ENCODE measurements at regions not wholly inside any gene's neighbourhood (a gene's known extent, or its start where the extent isn't known, plus 50 kb on each side); places are given as distances from the start of the nearest gene placed in this dataset.
"Not testable (repeated sequence)": the region's sequence is repeated elsewhere in the genome, so short reads cannot be mapped to it uniquely, and the experiment has no call there.

DNA sequence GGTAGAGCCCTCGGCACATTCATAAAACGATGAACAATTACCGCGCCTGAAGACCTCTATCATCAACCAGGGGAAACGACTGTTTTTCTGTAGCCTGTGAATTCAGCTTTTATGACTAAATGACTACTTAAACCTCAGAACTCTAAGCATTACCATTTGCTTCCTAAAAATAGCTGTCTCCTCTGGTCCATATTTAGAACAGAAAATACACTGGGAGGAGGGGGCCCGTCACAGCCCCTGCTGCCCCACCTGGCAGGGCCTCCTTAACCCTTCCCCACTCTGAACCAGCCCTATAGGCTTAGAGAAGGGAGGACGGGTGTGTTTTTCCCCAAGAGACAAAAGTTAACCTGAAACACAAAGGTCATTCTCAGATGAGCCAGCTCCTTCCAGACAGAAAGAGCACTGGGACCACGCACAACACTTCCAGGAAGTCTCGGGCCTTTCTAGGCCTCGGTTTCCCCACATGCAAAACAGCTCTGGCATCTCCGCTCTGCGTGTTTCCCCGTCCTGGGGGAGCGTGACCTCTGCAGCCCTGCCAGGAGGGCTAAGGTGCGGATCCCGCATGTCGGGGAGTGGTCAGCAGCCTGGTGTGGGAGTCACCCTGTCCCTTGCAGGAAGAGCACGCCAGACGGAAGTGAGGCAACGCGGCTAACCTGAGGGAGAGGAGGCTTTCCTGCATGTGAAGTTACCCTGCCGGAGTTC, 193.9 kb downstream of the DLL1 start:
- DNase-seq (ENCODE audit: low spot score) = no peak

DNA sequence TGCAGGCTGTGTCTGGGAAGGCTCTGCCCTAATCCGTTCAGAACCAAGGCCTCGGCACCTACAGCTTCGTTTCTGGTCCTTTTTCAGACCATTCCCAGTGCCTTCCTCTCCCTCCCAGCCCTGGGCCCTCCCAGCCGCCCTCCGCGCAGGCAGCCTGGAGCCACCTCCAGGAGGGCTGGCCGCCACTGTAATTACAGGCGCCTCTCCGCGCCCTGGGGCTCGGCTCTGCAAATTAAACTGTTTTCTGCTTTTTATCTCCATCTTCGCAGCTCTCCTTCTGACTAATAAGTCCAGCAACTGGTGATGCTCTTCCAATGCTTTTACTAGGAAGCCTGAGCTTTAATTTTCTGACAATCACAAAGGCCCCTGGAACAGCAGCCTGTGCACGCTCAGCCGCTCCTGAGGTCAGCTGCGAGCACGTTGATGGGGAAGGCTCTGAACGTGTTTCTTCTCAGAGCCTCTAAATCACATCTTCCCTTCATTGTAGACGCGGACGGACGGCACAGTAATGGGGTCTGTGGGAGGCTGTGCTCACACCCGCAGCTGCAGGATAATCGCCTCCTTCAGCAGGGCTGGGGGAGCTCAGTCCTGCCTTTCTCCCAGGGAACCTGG, 194.6 kb downstream of the DLL1 start:
- DNase-seq (ENCODE audit: low spot score) = no peak

DNA sequence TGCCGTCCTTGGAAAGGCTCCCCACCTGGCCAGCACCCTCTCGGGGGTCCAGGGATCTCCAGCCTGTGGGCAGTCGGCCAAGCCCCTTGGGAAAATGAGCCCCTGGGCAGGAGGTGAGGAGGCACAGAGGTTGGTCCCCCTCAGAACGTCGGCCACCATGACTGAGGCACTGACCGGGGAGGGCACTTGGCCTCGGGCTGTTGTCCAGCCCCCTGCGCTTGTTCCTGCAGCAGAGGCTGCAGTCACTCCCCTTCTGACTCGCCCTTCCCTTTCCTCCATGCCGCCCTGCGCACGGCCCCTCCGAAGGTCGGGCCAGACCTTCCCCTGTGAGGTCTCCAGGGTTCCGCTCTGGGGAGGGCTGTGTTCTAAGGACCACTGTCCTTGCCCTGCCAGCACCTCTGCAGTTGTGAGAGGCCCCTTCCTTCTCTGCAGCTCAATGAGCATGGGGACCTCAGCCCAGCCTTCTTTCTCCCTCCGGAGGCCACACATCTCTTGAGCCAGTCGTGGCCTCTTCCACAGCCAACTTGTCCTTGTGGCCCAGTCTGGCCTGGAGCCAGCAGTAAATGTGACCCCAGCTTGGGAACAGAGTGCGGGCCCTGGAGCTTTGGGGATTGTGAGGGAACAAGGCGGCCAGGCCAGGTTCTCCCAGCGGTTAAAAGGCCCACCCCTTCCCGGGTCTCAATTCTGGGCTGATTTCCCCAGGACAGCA, 195.5 kb downstream of the DLL1 start:
- no peak for DNase-seq (ENCODE audit: low spot score)

DNA sequence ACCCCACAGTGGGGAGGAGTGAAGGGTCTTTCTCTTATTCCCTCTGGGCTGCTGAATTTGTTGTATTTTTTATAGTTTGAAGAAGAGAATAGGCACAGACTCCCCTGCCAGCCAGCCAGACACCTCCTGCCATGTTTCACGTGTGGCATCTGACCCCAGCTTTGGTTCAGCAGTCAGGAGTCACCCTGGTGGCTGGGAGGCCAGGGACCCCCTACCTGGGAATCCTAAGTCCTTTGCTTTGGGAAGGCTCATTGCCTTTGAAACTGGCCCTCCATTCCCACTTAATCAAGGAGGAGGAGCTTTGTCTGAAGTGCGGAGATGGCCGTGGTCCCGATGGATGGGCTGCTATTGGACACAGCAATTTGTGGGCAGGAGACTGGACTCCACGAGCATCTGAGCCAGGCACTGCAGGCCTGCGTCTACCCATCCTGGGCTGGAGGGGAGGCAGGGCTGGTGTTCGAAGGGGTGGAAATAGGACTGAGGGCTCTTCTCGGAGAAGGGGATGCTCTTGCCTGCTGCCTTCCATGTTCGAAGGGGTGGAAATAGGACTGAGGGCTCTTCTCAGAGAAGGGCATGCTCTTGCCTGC, 196.1 kb downstream of the DLL1 start:
- no peak for DNase-seq (ENCODE audit: low spot score)

DNA sequence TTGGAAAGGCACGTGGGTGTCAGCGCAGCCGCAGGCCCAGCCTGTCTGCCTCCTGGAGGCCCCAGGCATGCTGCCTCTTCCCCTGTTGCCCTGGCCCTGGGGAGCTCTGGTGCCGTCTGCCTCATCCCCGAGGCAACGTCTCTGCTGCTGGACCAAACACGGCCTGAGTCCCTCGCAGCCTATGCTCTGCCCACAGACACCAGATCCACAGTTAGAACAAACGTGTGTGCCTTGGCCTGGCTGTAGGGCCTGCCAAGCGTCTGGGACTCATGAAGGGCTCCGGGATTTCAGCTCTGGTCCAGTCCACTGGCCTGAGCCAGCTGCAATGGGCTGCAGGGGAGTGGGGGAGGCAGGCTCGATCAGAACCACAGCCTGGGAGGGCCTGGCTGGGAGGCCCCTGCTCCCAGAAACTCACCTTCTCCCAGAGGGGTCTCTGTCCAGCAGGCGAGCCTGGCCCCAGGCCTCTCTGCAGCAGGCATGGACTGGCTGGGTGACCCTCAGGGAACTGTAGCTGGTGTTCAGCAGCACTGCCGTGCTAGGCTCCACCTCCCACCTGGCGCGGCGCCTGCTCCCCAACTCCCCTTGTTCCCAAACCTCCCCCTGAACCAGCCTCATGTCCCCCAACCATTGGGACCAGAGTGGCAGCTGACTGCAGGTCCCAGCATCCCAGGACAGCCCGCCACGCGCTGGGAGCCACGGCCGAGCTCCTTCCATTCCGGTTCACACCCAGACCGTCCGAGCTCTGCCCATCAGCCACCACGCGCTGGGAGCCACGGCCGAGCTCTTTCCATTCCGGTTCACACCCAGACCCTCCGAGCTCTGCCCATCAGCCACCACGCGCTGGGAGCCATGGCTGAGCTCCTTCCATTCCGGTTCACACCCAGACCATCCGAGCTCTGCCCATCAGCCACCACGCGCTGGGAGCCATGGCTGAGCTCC, 197.0 kb downstream of the DLL1 start:
- DNase-seq (ENCODE audit: low spot score) = no peak

DNA sequence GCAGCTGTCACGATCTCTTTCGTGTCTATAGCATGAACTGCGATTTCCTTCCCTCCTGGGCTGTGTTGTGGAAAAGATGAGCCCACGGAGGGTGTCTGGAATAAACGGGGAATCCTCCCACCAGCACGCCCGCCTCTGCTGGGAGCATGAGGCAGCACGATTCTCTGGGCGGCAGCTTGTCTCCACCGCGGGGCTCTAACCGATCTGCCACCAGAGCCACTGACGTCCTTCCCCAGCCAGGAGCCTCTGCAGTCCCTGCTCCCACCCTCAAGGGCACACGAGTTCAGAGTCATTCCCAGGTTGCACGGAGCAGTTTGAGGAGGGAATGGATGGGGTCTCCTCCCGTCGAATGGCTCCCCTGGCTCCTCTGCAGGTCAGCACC, 197.6 kb downstream of the DLL1 start:
- no peak for DNase-seq (ENCODE audit: low spot score)

DNA sequence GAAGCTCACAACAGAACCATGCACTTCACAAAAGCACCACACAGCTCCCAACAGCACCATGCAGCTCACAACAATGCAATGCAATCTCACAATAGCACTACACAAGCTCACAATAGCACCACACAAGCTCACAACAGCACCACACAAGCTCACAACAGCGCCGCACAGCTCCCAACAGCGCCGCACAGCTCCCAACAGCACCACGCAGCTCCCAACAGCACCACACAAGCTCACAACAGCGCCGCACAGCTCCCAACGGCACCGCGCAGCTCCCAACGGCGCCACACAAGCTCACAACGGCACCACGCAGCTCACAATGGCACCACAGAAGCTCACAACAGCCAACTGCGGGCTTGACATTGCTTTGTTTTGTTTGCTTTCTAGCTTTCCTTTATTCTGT, 198.1 kb downstream of the DLL1 start:
- DNase-seq (ENCODE audit: low spot score) = no peak

DNA sequence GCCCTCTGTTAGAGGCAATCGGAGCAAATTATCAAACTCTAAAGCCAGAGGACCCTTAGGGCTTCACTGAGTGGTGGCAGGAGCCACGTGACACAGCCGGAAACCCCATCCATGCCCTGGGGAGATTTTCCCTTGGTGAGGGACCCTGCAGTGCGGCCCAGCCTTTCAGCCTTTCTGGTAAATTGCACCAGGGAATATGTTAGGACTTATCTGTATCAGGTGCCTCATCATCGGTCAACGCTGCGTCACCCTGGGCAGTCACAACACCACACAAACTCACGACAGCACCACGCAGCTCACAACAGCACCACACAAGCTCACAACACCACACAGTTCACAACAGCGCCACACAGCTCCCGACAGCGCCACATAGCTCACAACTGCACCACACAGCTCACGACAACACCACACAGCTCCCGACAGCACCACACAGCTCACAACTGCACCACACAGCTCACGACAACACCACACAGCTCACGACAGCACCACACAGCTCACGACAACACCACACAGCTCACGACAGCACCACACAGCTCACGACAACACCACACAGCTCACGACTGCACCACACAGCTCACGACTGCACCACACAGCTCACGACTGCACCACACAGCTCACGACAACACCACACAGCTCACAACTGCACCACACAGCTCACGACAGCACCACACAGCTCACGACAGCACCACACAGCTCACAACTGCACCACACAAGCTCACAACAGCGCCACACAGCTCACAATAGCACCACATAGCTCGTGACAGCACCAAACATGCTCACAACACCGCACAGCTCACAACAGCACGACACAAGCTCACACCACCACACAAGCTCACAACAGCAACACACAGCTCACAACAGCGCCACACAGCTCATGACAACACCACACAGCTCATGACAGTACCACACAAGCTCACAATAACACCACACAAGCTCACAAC, 199.0 kb downstream of the DLL1 start:
- DNase-seq (ENCODE audit: low spot score) = no peak

DNA sequence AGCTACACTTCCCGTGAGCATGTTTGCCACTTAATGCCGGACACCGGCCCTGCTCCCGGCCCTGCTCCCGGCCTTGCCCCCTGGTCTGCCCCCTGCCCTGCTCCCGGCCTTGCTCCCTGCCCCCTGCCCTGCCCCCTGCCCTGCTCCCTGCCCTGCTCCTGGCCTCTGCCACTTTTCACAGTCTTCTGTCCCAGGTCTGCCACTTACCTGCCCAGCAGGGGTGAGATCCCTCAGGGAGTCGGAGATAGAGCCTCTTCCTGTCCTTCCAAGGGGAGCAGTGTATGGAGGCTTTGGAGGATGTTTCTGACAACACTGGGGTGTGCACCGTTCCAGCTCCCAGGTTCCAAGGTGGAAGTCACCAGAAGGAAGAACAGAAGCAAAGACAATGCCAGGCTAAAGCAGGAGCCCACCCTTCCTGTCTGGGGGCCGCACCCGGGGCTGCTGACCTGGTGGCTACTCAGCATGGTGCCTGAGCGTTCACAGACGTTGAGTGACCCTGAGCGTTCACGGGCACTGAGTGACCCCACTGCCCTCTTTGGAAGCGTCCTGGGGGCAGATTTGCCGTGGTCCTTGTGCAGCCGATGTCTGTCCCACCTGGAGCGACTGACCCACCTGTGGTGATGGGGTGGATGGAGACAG, 199.8 kb downstream of the DLL1 start:
- no peak for DNase-seq (ENCODE audit: low spot score)

DNA sequence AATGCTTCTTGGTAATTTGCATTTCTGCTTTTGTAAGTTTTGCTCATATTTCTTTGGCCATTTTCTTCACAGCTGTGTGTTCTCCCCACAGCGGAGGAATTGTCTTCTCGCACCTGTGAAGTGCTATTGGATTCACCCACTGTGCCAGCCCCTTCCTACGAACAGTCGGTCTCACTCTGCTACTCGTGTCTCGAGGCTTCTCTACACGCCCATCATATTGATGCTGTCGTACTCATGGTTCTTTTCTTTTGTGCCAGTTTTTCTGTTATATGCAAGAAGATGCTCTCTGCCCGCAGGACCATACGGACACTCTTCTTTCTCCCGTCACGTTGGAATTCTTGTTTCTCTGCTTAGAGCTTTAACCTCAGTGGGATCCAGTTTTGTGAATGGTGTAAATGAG, 200.3 kb downstream of the DLL1 start:
- no peak for DNase-seq (ENCODE audit: low spot score)

DNA sequence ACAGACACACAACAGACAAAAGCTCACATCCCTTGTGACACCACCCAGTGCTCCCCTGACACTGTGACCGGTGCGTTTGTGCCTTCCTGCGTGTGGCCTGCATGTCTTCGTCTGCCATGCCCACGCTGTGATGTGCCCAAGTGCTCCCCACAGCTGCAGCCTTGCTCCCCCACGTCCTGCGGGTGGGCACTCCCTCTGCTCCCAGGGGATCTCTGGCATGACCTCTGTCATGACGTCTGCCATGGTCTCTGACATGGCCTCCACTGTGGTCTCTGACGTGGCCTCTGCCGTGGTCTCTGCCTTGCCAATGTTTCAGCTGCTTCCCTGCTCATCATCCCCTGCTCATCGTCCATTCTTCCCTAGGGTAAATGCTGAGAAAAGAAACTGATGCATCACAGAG, 200.9 kb downstream of the DLL1 start:
- DNase-seq (ENCODE audit: low spot score) = no peak

DNA sequence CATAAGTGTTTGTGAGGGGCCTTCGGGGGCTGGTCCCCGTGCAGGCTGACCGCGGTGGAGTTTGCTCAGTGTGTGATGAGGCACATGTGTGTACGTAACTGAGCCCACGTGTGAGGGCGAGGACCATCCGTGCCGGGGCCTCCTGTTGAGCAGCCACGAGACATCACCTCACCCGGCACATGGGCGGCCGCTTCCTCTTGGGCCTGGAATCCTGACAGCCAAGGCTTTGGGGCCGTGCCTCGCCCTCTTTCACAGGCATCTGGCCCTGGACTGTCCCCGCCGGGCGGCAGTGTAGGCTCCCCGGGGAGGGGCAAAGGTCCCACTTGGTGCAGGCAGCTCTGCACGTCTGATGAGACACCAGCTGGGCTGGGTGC, 202.3 kb downstream of the DLL1 start:
- no peak for DNase-seq (ENCODE audit: low spot score)

DNA sequence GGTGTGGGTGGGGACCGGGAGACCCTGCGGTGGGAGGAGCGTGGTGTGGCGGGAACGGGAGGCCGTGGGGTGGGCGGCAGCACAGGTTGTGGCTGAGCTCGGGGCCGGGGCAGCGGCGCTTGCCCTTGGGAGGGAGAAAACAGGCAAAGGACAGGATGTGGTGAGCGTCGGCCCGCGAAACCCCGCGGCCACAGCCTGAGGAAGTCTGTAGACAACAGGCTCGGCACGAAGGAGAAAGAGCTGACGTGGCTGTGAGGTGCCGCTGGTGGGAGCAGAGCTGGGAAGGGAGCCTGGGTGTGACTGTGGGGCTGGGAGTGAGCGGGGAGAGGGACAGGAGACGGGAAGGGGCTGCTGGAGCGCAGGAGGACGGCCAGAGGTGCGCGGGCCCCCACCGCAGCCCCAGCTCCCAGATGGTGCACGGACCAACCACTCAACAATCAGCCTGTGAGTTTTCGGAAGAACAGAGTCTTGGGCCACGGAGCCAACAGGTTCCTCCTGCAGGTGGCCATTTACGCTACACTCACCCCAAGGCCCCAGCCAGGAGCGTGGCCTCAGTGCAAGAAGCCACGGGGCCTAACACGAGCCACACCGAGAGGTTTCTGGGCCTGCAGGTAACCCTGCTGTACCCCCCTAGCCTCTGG, 202.8 kb downstream of the DLL1 start:
- DNase-seq (ENCODE audit: low spot score) = no peak

DNA sequence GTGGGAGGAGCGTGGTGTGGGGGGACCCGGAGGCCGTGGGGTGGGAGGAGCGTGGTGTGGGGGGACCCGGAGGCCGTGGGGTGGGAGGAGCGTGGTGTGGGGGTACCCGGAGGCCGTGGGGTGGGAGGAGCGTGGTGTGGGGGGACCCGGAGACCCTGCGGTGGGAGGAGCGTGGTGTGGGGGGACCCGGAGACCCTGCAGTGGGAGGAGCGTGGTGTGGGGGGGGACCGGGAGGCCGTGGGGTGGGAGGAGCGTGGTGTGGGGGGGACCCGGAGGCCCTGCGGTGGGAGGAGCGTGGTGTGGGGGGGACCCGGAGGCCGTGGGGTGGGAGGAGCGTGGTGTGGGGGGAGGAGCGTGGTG, 203.5 kb downstream of the DLL1 start:
- DNase-seq (ENCODE audit: low spot score) = not testable (repeated sequence)

DNA sequence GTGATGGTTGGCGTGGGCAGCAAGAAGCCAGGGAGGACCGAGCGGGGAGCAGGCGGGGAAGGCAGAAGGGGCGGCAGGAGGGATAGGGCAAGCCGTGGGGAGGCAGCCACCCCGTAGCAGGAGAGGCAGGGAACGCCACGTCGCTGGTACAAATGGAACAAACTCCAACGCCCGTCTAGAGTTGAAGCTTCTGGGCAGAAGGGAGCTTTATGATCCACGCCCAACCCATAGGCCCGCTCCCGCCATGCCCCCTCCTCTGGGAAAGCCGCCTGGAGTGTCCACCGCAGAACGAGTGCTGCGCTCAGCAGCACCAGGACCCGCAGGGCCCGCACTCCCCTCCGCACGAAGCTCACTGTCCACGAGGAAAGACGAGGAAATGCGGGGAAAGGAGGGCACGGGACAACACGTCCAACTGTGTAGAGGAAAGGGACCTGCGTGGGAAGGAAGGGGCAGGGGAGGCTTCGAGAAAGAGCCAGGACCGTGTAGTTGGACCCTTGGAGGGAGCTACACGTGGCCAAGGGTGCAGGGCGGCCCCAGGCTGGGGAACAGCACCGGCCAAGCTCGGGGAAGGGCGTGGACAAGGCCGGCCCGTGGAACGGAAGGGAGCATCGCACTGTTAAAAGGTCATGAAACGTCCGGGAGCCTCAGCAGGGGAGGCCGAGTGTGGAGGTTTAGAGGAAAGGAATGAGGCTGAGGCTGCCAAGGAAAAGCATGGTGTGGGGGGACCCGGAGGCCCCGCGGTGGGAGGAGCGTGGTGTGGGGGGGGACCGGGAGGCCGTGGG, 204.0 kb downstream of the DLL1 start:
- DNase-seq (ENCODE audit: low spot score) = no peak

DNA sequence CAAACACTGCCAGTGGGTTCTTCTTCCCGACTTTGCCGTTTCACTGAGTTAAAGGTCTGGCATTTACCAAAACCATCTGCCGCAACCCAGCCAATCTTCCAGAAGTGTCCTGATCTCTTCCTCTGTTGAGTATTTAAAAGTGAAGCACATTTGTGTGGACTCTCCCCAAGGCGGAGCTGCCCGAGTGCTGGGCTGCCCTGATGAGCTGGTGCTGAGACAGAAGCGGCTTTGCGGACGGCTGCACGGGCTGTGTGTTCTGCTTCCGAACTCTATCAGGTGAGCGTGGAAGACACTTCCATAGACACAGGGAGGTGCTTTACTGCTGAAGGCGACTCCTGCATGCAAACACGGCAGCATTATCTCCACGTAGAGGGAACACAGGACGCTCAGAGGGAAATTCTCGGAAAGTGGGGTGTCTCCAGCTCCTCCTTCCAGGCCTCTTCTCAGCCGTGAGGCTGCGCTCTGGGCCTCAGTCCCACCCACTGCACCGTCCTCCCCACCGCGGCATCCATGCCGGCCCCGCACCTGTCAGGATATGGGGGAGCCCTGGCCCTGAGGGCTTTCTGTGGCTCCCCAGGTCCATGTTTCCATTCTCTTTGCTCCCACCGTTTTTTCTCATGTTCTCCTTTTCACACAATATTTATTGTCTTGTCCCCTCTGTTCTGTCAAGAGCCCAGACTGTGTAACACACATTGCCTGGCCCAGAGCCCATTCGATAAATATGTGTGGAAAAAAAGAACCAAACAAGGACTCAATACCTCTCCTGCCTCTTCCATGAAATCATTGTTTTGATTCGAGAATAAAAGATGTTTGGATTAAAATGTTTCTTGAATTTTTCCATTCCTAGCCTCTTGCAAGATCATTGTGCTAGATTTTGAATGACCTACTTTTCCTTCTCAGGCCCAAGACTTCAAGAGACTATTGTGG, 205.1 kb downstream of the DLL1 start:
- DNase-seq (ENCODE audit: low spot score) = no peak

DNA sequence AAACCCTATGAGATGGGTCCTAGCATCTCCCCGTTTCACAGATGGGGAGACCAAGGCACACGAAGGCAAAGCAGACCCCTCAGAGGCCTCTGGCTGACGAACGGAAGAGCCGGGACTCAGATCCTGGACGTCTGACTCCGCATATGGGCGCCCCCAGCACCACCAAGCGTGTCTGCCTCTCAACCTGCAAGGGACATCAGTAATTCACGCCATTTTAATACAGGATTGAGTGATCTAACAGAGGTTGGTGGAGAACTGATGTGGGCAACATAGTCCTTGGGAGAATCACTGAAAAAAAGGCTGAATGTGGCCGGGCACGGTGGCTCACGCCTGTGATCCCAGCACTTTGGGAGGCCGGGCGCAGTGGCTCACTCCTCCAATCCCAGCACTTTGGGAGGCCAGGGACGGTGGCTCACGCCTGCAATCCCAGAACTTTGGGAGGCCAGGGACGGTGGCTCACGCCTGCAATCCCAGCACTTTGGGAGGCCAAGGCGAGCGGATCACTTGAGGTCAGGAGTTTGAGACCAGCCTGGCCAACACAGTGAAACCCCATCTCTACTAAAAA, 206.6 kb downstream of the DLL1 start:
- no peak for DNase-seq (ENCODE audit: low spot score)

Data from AG08396 (cell line).